Calu3 (cell line): ENCODE measurements at regions not wholly inside any gene's neighbourhood (a gene's known extent, or its start where the extent isn't known, plus 50 kb on each side); places are given as distances from the start of the nearest gene placed in this dataset.

Source experiments
- BruUV-seq: library from RNA; stranded (reverse); fragments of 400-500 nt; replicated peaks from 2 replicates; lab custom pipeline; 2021; lab: Mats Ljungman, UMichigan
- CTCF ChIA-PET: fragments of 300-600 bp; sonication (Branson Sonifier 250); formaldehyde crosslinking; loops from one replicate; lab custom pipeline; 2022; ENCODE audit warnings: antibody characterized with exemption; lab: Charles Lee
- DNase-seq: peaks from one replicate; pipeline ENCODE4 v3.0.0; 2022
- H3K27ac Mint-ChIP-seq: one replicate; pipeline ENCODE4 v1.8.0; 2022; ENCODE audit warnings: mixed read lengths; ENCODE audit not compliant: unreplicated experiment
- H3K27me3 Mint-ChIP-seq: one replicate; pipeline ENCODE4 v1.8.0; 2022; ENCODE audit warnings: mixed read lengths; ENCODE audit not compliant: unreplicated experiment
- H3K36me3 Mint-ChIP-seq: one replicate; pipeline ENCODE4 v1.8.0; 2022; ENCODE audit warnings: mild to moderate bottlenecking, moderate library complexity, mixed read lengths; ENCODE audit not compliant: insufficient read depth, unreplicated experiment
- H3K4me1 Mint-ChIP-seq: one replicate; pipeline ENCODE4 v1.8.0; 2022; ENCODE audit warnings: mild to moderate bottlenecking, low read depth, mixed read lengths; ENCODE audit not compliant: unreplicated experiment
- H3K4me3 Mint-ChIP-seq: one replicate; pipeline ENCODE4 v1.8.0; 2022; ENCODE audit warnings: mild to moderate bottlenecking, low read depth, moderate library complexity, mixed read lengths; ENCODE audit not compliant: unreplicated experiment
- H3K9me3 Mint-ChIP-seq: one replicate; pipeline ENCODE4 v1.8.0; 2022; ENCODE audit warnings: low read depth, mixed read lengths; ENCODE audit not compliant: unreplicated experiment
- CTCF ChIP-seq: fragments of 200-600 bp; IDR thresholded peaks from one replicate; pipeline ENCODE4 v1.8.0; 2022; ENCODE audit warnings: antibody characterized with exemption; ENCODE audit not compliant: unreplicated experiment
- intact Hi-C: fragments of 100-400 bp; cut with micrococcal nuclease; formaldehyde crosslinking; loops from one replicate; pipeline ENCODE4 v1.10.0; 2022; ENCODE audit not compliant: unreplicated experiment

GRCh38 chr18:45519411-45520280 lies 95.6 kb upstream of the SLC14A2 start:
- H3K4me1 Mint-ChIP-seq = no peaks in the 10 kb centered on the region
- H3K9me3 Mint-ChIP-seq = no peaks in the 10 kb centered on the region
- peaks cover 81% of the 10 kb centered on the region for H3K27me3 Mint-ChIP-seq
- no peak overlapping the region for H3K4me3 Mint-ChIP-seq
- intact Hi-C loops = no loop called here
- H3K36me3 Mint-ChIP-seq = no peaks in the 10 kb centered on the region
- H3K27ac Mint-ChIP-seq = no peak overlapping the region
- DNase-seq = no peak
- BruUV-seq = no TSS peak
- TF ChIP-seq CTCF = no peak
- CTCF ChIA-PET = no interaction called here

DNA sequence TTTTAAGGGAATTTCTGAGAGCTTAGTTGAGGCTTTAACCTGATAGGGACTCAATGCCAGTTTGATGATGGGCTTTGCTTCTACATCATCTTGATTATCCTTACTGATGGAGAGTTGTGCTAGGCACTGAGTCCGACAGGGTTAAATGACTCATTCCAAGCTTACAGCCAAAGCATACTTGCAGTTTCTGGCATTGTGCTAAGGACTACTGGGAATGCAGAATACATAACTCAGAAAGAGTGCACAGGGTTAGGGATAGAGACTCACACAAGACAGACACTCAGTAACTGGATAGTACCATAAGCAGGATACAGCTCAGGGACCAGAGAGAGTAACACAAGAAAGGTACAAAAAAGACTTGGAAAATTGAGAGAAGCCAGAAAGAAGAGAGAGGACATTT lies 94.1 kb upstream of the SLC14A2 start:
- intact Hi-C loops = no loop called here
- no peaks in the 10 kb centered on the region for H3K9me3 Mint-ChIP-seq
- CTCF ChIA-PET = no interaction called here
- no peak overlapping the region for H3K4me3 Mint-ChIP-seq
- H3K27ac Mint-ChIP-seq = no peak overlapping the region
- DNase-seq = no peak
- no TSS peak for BruUV-seq
- H3K27me3 Mint-ChIP-seq = peaks cover 81% of the 10 kb centered on the region
- no peak for TF ChIP-seq CTCF
- H3K4me1 Mint-ChIP-seq = no peaks in the 10 kb centered on the region
- no peaks in the 10 kb centered on the region for H3K36me3 Mint-ChIP-seq

DNA sequence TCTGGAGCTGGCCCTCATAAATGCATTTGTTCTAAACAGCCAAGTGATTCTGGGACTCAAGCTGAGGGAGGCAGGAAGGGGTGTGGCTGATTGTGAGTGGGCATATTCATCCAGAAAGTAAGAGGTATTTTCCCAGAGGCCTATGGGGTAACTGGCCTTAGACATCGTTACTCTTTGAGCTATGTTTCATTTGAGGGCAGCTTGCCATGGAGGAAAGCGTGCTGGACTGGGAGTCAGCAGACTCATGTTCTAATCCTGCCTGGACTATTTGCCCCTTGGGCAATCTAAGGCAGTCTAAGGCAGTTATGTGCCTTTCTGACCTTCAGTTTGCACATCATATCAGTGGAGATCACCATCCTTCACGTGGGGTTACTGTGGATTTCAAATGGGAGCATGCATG lies 93.5 kb upstream of the SLC14A2 start:
- intact Hi-C loops = no loop called here
- H3K4me3 Mint-ChIP-seq = no peak overlapping the region
- BruUV-seq = no TSS peak
- CTCF ChIA-PET = no interaction called here
- DNase-seq = no peak
- H3K27me3 Mint-ChIP-seq = peaks cover 81% of the 10 kb centered on the region
- no peak overlapping the region for H3K27ac Mint-ChIP-seq
- TF ChIP-seq CTCF = no peak
- no peaks in the 10 kb centered on the region for H3K36me3 Mint-ChIP-seq
- no peaks in the 10 kb centered on the region for H3K4me1 Mint-ChIP-seq
- H3K9me3 Mint-ChIP-seq = no peaks in the 10 kb centered on the region

GRCh38 chr18:45522371-45522770 lies 92.9 kb upstream of the SLC14A2 start:
- no peak overlapping the region for H3K4me3 Mint-ChIP-seq
- H3K27me3 Mint-ChIP-seq = peaks cover 80% of the 10 kb centered on the region
- intact Hi-C loops = no loop called here
- no peak for DNase-seq
- no peak for TF ChIP-seq CTCF
- H3K36me3 Mint-ChIP-seq = no peaks in the 10 kb centered on the region
- no peak overlapping the region for H3K27ac Mint-ChIP-seq
- no peaks in the 10 kb centered on the region for H3K9me3 Mint-ChIP-seq
- CTCF ChIA-PET = no interaction called here
- BruUV-seq = no TSS peak
- no peaks in the 10 kb centered on the region for H3K4me1 Mint-ChIP-seq
